BE2C (cell line): ENCODE measurements at regions not wholly inside any gene's neighbourhood (a gene's known extent, or its start where the extent isn't known, plus 50 kb on each side); places are given as distances from the start of the nearest gene placed in this dataset.

Experiments used
- DNase-seq: peaks from one replicate; pipeline ENCODE4 v3.0.0-alpha.2; 2020
- H3K27me3 ChIP-seq: fragments of 250-450 bp; sonication (Bioruptor Pico); 2 replicates; pipeline ENCODE4 v1.5.1; 2020; ENCODE audit warnings: mild to moderate bottlenecking
- H3K36me3 ChIP-seq: fragments of 250-450 bp; sonication (Bioruptor Pico); 2 replicates; pipeline ENCODE4 v1.5.1; 2020; ENCODE audit warnings: mild to moderate bottlenecking
- H3K4me1 ChIP-seq: fragments of 250-450 bp; sonication (Bioruptor Pico); 2 replicates; pipeline ENCODE4 v1.5.1; 2020
- H3K4me3 ChIP-seq: 2 replicates; pipeline ENCODE4 v1.5.1; 2011; ENCODE audit warnings: low read depth, low read length
- H3K9me3 ChIP-seq: fragments of 250-450 bp; sonication (Bioruptor Pico); 2 replicates; pipeline ENCODE4 v1.5.1; 2020
- TF ChIP-seq, protein P1 (sequence below): IDR thresholded peaks from 2 replicates; pipeline ENCODE4 v1.5.1; 2012; ENCODE audit warnings: mild to moderate bottlenecking, low read depth, low read length

DNA sequence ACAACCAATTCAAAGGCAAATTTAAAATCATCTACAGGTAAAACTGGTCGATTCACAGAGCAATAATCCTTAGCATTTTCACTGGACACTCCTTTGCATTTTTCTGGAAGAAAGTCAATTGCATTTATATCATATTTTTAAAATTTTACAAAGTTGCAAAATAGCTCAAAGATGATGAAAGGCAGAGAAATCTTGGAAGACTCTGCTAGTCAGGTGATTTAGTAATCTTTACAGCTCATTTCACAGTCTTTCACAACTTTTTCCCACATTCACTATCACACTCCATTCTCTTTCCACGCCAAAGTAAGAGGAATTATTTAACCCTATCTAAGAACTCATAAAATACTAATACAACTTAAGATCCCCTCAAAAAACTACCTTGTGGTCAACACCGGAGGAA lies 1063.8 kb downstream of the EFNB2 start:
- no peak for DNase-seq
- H3K4me1 ChIP-seq = peaks cover 3% of the 10 kb centered on the region; the same call in 1 of the 2 replicates
- no peak overlapping the region for H3K4me3 ChIP-seq
- TF ChIP-seq, protein P1, sequence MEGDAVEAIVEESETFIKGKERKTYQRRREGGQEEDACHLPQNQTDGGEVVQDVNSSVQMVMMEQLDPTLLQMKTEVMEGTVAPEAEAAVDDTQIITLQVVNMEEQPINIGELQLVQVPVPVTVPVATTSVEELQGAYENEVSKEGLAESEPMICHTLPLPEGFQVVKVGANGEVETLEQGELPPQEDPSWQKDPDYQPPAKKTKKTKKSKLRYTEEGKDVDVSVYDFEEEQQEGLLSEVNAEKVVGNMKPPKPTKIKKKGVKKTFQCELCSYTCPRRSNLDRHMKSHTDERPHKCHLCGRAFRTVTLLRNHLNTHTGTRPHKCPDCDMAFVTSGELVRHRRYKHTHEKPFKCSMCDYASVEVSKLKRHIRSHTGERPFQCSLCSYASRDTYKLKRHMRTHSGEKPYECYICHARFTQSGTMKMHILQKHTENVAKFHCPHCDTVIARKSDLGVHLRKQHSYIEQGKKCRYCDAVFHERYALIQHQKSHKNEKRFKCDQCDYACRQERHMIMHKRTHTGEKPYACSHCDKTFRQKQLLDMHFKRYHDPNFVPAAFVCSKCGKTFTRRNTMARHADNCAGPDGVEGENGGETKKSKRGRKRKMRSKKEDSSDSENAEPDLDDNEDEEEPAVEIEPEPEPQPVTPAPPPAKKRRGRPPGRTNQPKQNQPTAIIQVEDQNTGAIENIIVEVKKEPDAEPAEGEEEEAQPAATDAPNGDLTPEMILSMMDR = no peak
- no peaks in the 10 kb centered on the region for H3K9me3 ChIP-seq
- H3K36me3 ChIP-seq = no peaks in the 10 kb centered on the region
- peaks cover 10% of the 10 kb centered on the region; the same call in 1 of the 2 replicates for H3K27me3 ChIP-seq

DNA sequence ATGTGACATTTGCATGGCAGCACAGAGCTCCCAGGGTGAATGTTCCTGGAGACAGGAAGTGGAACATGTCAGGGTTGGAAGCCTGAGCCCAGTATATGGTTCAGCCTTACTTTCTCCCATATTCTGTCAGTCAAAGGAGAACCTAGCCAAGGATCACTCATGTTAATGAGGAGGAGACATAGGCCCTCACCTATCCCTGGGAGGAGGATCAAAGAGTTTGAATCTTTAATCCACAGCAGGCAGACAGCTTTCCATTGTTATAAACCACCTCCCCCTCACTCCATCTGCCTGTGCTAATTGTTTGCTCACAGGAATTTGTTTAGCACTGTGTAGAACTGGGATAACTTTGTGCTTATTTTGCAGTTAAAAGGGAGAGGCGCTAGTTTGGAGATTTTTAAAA lies 1069.1 kb downstream of the EFNB2 start:
- TF ChIP-seq, protein P1 = no peak
- no peak overlapping the region for H3K4me3 ChIP-seq
- no peak for DNase-seq
- no peaks in the 10 kb centered on the region for H3K36me3 ChIP-seq
- no peaks in the 10 kb centered on the region for H3K27me3 ChIP-seq
- no peaks in the 10 kb centered on the region for H3K4me1 ChIP-seq
- no peaks in the 10 kb centered on the region for H3K9me3 ChIP-seq

DNA sequence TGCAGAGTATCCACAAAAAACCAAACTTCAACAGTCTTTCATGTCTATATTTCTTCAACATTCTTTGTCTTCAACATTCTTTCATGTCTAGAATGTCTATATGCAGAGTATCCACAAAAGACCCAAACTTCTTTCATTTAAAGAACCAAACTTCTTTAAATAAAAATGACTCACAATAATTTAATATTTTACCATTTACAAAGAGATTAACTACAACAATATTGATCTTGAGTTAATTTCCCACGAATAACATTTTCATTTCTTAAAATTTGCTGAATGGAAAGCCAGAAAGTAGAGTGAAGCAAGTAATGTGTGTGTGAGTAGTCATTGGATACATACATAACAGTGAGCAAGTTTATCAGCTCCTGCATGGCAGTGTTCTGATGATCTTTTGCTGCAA lies 1069.7 kb downstream of the EFNB2 start, which contains the start of gene DAOA:
DAOA (plus strand) TSS at position 301 of the 400 bp plus-strand sequence.
- TF ChIP-seq, protein P1 = no peak
- H3K9me3 ChIP-seq = no peaks in the 10 kb centered on the region

DNA sequence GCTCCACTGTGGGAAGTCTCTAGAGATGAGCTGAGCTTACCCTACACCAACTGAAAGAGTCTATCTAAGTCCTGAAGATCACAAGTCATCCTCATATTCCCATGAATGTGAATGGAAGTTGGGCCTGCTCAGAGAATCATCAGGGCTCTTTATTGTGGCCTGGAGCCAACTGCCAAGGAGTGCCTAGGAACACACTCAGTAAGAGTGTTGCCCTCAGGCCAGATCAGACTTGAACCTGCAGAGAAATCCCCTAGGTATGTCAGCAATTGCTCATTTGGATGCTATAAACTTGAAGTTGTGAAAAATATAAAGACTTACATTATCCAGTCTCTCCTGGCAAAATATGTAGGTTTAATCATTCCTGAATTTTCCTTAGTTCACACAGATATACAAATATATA lies 1070.2 kb downstream of the EFNB2 start:
- TF ChIP-seq, protein P1 = no peak
- Histone ChIP-seq H3K27me3 (no peaks in the 10 kb centered on the region), H3K4me3 (no peak overlapping the region), H3K4me1 (no peaks in the 10 kb centered on the region), H3K36me3 (no peaks in the 10 kb centered on the region), H3K9me3 (no peaks in the 10 kb centered on the region)
- DNase-seq = no peak

More for the DNA sequence above, 1069.7 kb downstream of the EFNB2 start, which contains the start of gene DAOA:
- H3K27me3 ChIP-seq = no peaks in the 10 kb centered on the region
- no peaks in the 10 kb centered on the region for H3K36me3 ChIP-seq
- no peaks in the 10 kb centered on the region for H3K4me1 ChIP-seq
- no peak for DNase-seq
- no peak within 1 kb of the TSS for H3K4me3 ChIP-seq

DNA sequence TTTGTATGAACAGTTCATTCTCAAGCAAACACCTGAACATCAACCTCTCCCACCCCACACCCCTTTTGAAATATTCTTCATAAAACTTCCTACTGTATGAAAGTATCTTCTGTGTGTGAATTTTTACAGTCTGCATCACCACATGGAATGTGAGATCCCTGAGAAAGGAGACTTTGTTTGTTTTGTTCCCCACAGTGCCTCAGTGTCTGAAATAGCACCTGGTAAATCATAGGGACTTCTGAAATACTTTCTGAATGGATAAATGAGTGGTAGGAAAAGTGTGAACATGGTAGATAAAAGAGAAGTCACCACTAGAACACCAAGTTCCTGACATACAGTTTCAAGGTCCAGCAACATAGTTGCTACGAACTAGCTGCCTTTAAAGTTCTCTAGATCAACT lies 1071.2 kb downstream of the EFNB2 start:
- no peak for DNase-seq
- H3K27me3 ChIP-seq = no peaks in the 10 kb centered on the region
- no peaks in the 10 kb centered on the region for H3K36me3 ChIP-seq
- H3K9me3 ChIP-seq = no peaks in the 10 kb centered on the region
- TF ChIP-seq, protein P1 = no peak
- no peaks in the 10 kb centered on the region for H3K4me1 ChIP-seq
- H3K4me3 ChIP-seq = no peak overlapping the region

DNA sequence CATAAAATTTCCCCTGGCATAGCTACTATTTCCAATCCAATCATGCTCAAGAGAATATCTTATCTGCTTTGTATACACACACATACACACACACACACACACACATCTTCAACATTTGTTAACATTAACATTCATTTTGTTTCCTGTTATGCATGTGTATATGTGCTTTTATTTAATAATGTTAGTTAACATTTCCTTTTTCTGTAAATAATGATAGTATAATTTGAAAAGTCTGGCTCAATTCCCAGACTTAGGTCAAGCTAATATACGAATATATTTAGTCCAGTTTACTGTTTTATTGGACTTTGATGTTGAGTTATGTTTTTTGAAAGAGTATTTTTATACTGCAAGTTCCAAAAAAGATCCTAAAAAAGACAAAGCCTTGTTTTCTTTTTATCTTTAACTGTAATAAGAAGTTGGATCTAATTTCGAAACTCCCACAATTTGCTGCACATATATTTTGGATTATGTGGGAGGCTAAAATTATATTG lies 1072.4 kb downstream of the EFNB2 start:
- Histone ChIP-seq H3K4me1 (no peaks in the 10 kb centered on the region), H3K9me3 (no peaks in the 10 kb centered on the region), H3K36me3 (no peaks in the 10 kb centered on the region), H3K4me3 (no peak overlapping the region), H3K27me3 (no peaks in the 10 kb centered on the region)
- no peak for DNase-seq
- TF ChIP-seq, protein P1 = no peak
